ENCODE measurements at regions not wholly inside any gene's neighbourhood (a gene's known extent, or its start where the extent isn't known, plus 50 kb on each side); places are given as distances from the start of the nearest gene placed in this dataset.

GRCh38 chr2:76073992-76074604 lies 363.4 kb upstream of the GCFC2 start:
- TF ChIP-seq CTCF (IDR thresholded peaks at IDR 0.05), result no peak
- Histone ChIP-seq H3K27me3 (ENCODE audit: insufficient read depth in 3 of 3, low read length in 2 of 3) (no peaks in the 10 kb centered on the region), H3K27ac (no peak overlapping the region), H3K36me3 (ENCODE audit: insufficient read depth in 1 of 2, low read depth in 1 of 2) (no peaks in the 10 kb centered on the region), H3K4me1 (no peaks in the 10 kb centered on the region), H3K4me3 (no peak overlapping the region), H3K9me3 (peaks cover 7% of the 10 kb centered on the region)
- 87 to 90% (median 87%) methylated on average over 3 of the region's 3 CpGs for WGBS, 3 donors
- intact Hi-C loops (cut with DNase I), result no loop called here
- ATAC-seq, result no peak
- DNase-seq, result no peak

GRCh38 chr2:76050196-76050595 lies 339.5 kb upstream of the GCFC2 start:
- no peak for TF ChIP-seq CTCF (IDR thresholded peaks at IDR 0.05)
- Histone ChIP-seq H3K27ac (no peak overlapping the region), H3K36me3 (ENCODE audit: insufficient read depth in 1 of 2, low read depth in 1 of 2) (no peaks in the 10 kb centered on the region), H3K4me3 (no peak overlapping the region), H3K4me1 (no peaks in the 10 kb centered on the region), H3K27me3 (ENCODE audit: insufficient read depth in 3 of 3, low read length in 2 of 3) (no peaks in the 10 kb centered on the region), H3K9me3 (no peaks in the 10 kb centered on the region)
- intact Hi-C loops (cut with DNase I), result no loop called here
- no peak for DNase-seq
- no peak for ATAC-seq
- WGBS, 3 donors, result 95 to 100% (median 97%) methylated on average over 1 of the region's 1 CpG

- WGBS, 3 donors, result 51 to 57% (median 56%) methylated on average over 2 of the region's 2 CpGs
- intact Hi-C loops (cut with DNase I), result no loop called here
- Histone ChIP-seq H3K4me3 (no peak overlapping the region), H3K27ac (no peak overlapping the region), H3K27me3 (ENCODE audit: insufficient read depth in 3 of 3, low read length in 2 of 3) (no peaks in the 10 kb centered on the region), H3K9me3 (no peaks in the 10 kb centered on the region), H3K36me3 (ENCODE audit: insufficient read depth in 1 of 2, low read depth in 1 of 2) (no peaks in the 10 kb centered on the region), H3K4me1 (no peaks in the 10 kb centered on the region)
- no peak for TF ChIP-seq CTCF (IDR thresholded peaks at IDR 0.05)
- ATAC-seq, result no peak
- no peak for DNase-seq
Observed at GRCh38 chr2:76044701-76045100, 334.0 kb upstream of the GCFC2 start.

- Histone ChIP-seq H3K4me1 (no peaks in the 10 kb centered on the region), H3K36me3 (ENCODE audit: insufficient read depth in 1 of 2, low read depth in 1 of 2) (no peaks in the 10 kb centered on the region), H3K9me3 (no peaks in the 10 kb centered on the region), H3K4me3 (no peak overlapping the region), H3K27ac (no peak overlapping the region), H3K27me3 (ENCODE audit: insufficient read depth in 3 of 3, low read length in 2 of 3) (no peaks in the 10 kb centered on the region)
- intact Hi-C loops (cut with DNase I), result no loop called here
- no peak for TF ChIP-seq CTCF (IDR thresholded peaks at IDR 0.05)
- no peak for ATAC-seq
- no peak for DNase-seq
Observed at GRCh38 chr2:76039505-76039904, 328.8 kb upstream of the GCFC2 start.

GRCh38 chr2:76027761-76028160 lies 317.0 kb upstream of the GCFC2 start:
- Histone ChIP-seq H3K4me3 (no peak overlapping the region), H3K27me3 (ENCODE audit: insufficient read depth in 3 of 3, low read length in 2 of 3) (no peaks in the 10 kb centered on the region), H3K9me3 (peaks cover 3% of the 10 kb centered on the region), H3K36me3 (ENCODE audit: insufficient read depth in 1 of 2, low read depth in 1 of 2) (no peaks in the 10 kb centered on the region), H3K4me1 (no peaks in the 10 kb centered on the region), H3K27ac (no peak overlapping the region)
- no peak for TF ChIP-seq CTCF (IDR thresholded peaks at IDR 0.05)
- ATAC-seq, result no peak
- 68 to 82% (median 77%) methylated on average over 1 of the region's 1 CpG for WGBS, 3 donors
- intact Hi-C loops (cut with DNase I), result no loop called here
- DNase-seq, result no peak
